ENCODE measurements at regions not wholly inside any gene's neighbourhood (a gene's known extent, or its start where the extent isn't known, plus 50 kb on each side); places are given as distances from the start of the nearest gene placed in this dataset.
A peak's percentile ranks its signal among the peaks of the same experiment; 100 is the strongest.

DNA sequence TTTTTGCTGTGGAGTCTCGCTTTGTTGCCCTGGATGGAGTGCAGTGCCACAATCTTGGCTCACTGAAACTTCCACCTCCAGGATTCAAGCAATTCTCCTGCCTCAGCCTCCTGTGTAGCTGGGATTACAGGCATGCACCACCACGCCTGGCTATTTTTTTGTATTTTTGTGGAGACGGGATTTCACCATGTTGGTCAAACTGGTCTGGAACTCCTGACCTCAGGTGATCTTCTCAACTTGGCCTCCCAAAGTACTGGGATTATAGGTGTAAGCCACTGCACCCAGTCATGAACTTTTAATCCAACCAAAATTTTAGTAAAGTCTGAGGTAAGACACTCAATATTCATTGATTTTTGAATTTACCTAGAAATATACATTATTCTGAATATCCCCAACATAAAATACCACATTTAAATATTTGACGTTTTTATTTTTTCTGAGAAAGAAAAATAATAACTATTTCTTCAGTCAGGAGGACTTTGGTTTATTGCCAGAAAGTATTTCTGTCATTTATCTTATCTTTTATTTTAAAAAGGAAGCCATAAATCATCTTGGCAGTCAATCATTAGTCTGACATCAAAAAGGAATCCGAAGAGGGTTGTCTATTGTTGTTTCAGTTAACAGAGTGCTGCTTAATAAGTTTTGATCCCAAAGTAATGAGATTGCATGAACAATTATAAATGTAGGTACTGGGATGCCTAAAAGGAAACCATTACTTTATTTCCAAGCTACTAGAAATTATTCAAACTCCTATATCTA lies 102.2 kb upstream of the GRIA4 start:
- no peak overlapping the region for H3K4me3 ChIP-seq (replicated peaks in 1 of 2; ENCODE audit: low read depth in 2 of 2, low read length in 2 of 2)
- no peak for DNase-seq (ENCODE audit: low read depth in 2 of 2)
- TF ChIP-seq, protein P1, sequence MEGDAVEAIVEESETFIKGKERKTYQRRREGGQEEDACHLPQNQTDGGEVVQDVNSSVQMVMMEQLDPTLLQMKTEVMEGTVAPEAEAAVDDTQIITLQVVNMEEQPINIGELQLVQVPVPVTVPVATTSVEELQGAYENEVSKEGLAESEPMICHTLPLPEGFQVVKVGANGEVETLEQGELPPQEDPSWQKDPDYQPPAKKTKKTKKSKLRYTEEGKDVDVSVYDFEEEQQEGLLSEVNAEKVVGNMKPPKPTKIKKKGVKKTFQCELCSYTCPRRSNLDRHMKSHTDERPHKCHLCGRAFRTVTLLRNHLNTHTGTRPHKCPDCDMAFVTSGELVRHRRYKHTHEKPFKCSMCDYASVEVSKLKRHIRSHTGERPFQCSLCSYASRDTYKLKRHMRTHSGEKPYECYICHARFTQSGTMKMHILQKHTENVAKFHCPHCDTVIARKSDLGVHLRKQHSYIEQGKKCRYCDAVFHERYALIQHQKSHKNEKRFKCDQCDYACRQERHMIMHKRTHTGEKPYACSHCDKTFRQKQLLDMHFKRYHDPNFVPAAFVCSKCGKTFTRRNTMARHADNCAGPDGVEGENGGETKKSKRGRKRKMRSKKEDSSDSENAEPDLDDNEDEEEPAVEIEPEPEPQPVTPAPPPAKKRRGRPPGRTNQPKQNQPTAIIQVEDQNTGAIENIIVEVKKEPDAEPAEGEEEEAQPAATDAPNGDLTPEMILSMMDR (IDR thresholded peaks at IDR 0.05; ENCODE audit: low read depth, low read length), result no peak

DNA sequence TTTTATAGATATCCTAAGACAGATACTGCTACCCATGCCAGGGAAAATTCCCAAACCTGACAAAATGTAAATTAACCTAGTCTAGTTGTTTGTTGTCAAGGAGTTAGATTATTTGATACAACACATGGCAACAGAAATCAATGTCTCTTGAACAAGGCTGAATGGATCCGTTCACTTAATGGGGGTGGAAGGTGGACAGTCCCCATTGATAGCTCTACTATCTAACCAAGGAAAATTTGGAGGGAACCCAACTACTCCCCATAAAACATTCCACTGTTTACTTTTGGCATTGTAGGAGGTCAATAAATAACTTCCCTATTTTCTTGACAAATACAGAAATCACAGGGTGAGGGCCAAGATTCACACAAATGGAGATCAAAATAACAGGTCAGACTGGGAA lies 117.9 kb upstream of the GRIA4 start:
- no peak overlapping the region for H3K4me3 ChIP-seq (replicated peaks in 1 of 2; ENCODE audit: low read depth in 2 of 2, low read length in 2 of 2)
- TF ChIP-seq, protein P1 (IDR thresholded peaks at IDR 0.05; ENCODE audit: low read depth, low read length), result no peak
- no peak for DNase-seq (ENCODE audit: low read depth in 2 of 2)

DNA sequence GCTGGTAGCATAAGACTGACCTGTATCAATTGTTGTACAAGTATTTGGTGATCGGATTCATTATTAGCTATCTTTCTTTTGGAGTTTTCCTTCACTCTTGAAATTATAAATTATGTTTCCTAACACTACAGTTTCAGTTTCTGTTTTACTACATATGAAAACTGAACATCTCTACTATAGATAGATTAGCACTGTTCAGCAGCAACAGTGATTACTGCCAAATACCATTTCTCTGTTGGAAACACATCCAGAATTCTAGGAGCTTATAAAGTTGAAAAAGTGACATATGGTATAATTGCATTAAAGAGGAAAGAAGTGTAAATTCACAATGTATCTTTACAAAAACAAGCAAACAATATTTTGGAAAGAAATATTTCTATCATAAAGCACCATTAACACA lies 118.5 kb upstream of the GRIA4 start:
- no peak overlapping the region for H3K4me3 ChIP-seq (replicated peaks in 1 of 2; ENCODE audit: low read depth in 2 of 2, low read length in 2 of 2)
- no peak for DNase-seq (ENCODE audit: low read depth in 2 of 2)
- TF ChIP-seq, protein P1 (IDR thresholded peaks at IDR 0.05; ENCODE audit: low read depth, low read length), result no peak

DNA sequence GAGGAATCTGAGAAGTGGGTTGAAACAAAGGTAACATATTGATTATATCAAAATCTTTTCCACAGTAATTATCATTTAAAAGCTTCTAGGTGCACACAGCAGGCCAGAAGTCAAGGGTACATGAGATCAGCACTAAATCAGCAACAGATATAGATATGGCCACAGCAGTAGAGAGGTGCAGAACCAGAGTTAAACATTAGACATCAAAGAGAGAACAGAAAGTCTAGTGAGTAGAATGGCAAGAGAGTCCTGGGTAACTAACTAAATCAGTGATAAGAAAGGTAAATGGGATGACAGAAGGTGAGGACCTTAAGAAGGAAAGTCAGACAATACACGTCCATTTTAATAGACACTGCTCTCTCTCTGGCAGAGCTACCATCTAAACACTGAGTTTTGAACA lies 119.5 kb upstream of the GRIA4 start:
- DNase-seq (ENCODE audit: low read depth in 2 of 2), result no peak

DNA sequence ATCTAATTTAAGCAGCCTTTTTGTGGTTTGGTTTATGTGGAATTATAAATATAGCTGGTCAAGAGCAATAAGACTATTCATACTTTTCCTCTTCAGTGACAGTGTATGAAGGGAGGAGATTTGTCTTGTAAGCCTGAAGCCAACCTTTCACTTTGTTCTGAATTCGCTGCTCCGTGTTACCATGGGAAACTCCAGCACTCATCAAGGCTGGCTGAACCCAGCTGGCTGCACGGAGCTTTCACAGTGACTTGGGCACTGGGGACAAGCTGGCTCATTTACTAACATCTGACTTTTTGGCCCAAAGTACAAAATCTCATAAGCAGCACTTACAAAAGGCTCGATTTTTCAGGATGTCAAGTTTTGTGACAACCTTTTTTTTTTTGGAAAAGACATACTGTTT lies 120.4 kb upstream of the GRIA4 start:
- TF ChIP-seq, protein P1 (IDR thresholded peaks at IDR 0.05; ENCODE audit: low read depth, low read length), result no peak
- DNase-seq (ENCODE audit: low read depth in 2 of 2), result peak; percentile 16 to 33
- H3K4me3 ChIP-seq (replicated peaks in 1 of 2; ENCODE audit: low read depth in 2 of 2, low read length in 2 of 2), result no peak overlapping the region

More for the DNA sequence above, 119.5 kb upstream of the GRIA4 start:
- H3K4me3 ChIP-seq (replicated peaks in 1 of 2; ENCODE audit: low read depth in 2 of 2, low read length in 2 of 2), result no peak overlapping the region
- TF ChIP-seq, protein P1 (IDR thresholded peaks at IDR 0.05; ENCODE audit: low read depth, low read length), result no peak

DNA sequence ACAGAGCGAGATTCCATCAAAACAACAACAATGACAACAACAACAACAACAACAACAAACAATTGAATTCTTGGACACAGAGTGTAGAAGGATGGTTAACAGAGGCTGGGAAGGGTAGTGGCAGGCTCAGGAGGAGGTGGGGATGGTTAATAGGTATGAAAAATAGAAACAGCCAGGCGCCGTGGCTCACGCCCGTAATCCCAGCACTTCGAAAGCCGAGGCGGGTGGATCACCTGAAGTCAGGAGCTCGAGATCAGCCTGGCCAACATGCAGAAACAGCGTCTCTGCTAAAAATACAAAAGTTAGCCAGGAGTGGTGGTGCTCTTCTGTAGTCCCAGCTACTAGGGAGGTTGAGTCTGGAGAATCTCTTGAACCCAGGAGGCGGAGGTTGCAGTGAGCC lies 122.9 kb upstream of the GRIA4 start:
- no peak overlapping the region for H3K4me3 ChIP-seq (replicated peaks in 1 of 2; ENCODE audit: low read depth in 2 of 2, low read length in 2 of 2)
- no peak for DNase-seq (ENCODE audit: low read depth in 2 of 2)
- TF ChIP-seq, protein P1 (IDR thresholded peaks at IDR 0.05; ENCODE audit: low read depth, low read length), result no peak

DNA sequence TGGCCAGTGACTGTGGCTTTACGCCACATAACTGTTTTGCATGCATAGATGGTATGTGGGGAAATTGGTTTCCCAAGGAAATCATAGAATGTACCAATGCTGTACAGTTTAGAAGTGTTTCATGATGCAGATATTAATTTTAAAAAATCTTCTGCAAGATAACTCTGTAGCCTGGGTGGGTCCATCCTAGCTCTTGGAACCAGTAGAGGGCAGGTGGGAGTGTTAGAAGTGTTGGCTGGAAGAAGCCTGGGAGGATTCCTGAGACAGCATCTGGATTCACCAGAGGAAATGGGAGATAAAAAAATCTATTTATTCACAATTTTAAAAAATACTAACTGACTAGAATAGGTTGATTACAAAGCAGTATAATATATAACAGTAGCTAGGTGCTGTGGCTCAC lies 139.9 kb upstream of the GRIA4 start:
- no peak for DNase-seq (ENCODE audit: low read depth in 2 of 2)
- TF ChIP-seq, protein P1 (IDR thresholded peaks at IDR 0.05; ENCODE audit: low read depth, low read length), result no peak
- no peak overlapping the region for H3K4me3 ChIP-seq (replicated peaks in 1 of 2; ENCODE audit: low read depth in 2 of 2, low read length in 2 of 2)

Measured in cardiac fibroblast (primary cell).